CD4-positive, alpha-beta T cell treated with Interleukin-6 for 4 hours (primary cell): ENCODE measurements at regions not wholly inside any gene's neighbourhood (a gene's known extent, or its start where the extent isn't known, plus 50 kb on each side); places are given as distances from the start of the nearest gene placed in this dataset.

Experiments
- DNase-seq: peaks from one replicate; pipeline ENCODE4 v3.0.0-alpha.2; 2020; ENCODE audit warnings: mixed read lengths

GRCh38 chr2:63786471-63786870 lies 55.2 kb upstream of the UGP2 start:
- DNase-seq = no peak

GRCh38 chr2:63788071-63788470 lies 53.6 kb upstream of the UGP2 start:
- no peak for DNase-seq

GRCh38 chr2:63789338-63790020 lies 52.2 kb upstream of the UGP2 start:
- DNase-seq = no peak

GRCh38 chr2:63790491-63790890 lies 51.2 kb upstream of the UGP2 start:
- DNase-seq = no peak

GRCh38 chr2:63790906-63791305 lies 50.8 kb upstream of the UGP2 start:
- DNase-seq = no peak

- DNase-seq = no peak
These were observed 50.3 kb upstream of the UGP2 start for GRCh38 chr2:63791387-63791786.
